SK-N-MC (cell line): ENCODE measurements at regions not wholly inside any gene's neighbourhood (a gene's known extent, or its start where the extent isn't known, plus 50 kb on each side); places are given as distances from the start of the nearest gene placed in this dataset.

Source experiments
- FOXP2 ChIP-seq: optimal IDR thresholded peaks from 2 replicates; pipeline ENCODE3; 2011; ENCODE audit warnings: mild to moderate bottlenecking, moderate library complexity; ENCODE audit not compliant: insufficient read depth; ENCODE audit errors: extremely low read length, control extremely low read depth
- POLR2AphosphoS5 ChIP-seq: IDR thresholded peaks from 2 replicates; pipeline ENCODE4 v1.6.1; 2012; ENCODE audit warnings: mild to moderate bottlenecking, low read depth, low read length, borderline replicate concordance

DNA sequence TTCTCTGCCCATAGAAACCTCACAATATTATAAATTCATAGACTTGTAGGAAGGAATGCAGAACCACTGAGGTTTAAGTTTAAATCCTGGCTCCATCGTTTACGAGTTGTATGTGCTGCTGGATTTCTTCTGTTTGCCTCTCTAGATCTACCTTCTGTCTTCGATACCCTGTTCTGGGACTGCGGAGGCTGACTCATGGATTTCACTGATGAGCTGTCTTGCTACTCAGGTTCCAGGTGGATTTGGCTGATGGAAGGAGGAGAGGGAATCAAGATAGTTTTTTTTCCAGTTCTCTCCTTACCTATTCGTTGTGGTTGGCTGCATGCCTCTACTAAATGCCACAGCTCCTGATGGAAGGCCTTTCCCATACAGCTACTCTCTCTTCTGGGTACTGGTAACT is 375.8 kb downstream of the REEP3 start:
- TF ChIP-seq FOXP2 (no peak), POLR2AphosphoS5 (no peak)
